HG02763 (cell line): ENCODE measurements at regions not wholly inside any gene's neighbourhood (a gene's known extent, or its start where the extent isn't known, plus 50 kb on each side); places are given as distances from the start of the nearest gene placed in this dataset.

Experiments
- ATAC-seq: cut with Tn5 transposase; IDR thresholded peaks from one replicate; pipeline ENCODE4 v1.9.1; 2021; ENCODE audit warnings: mild to moderate bottlenecking, moderate library complexity; ENCODE audit not compliant: unreplicated experiment

DNA sequence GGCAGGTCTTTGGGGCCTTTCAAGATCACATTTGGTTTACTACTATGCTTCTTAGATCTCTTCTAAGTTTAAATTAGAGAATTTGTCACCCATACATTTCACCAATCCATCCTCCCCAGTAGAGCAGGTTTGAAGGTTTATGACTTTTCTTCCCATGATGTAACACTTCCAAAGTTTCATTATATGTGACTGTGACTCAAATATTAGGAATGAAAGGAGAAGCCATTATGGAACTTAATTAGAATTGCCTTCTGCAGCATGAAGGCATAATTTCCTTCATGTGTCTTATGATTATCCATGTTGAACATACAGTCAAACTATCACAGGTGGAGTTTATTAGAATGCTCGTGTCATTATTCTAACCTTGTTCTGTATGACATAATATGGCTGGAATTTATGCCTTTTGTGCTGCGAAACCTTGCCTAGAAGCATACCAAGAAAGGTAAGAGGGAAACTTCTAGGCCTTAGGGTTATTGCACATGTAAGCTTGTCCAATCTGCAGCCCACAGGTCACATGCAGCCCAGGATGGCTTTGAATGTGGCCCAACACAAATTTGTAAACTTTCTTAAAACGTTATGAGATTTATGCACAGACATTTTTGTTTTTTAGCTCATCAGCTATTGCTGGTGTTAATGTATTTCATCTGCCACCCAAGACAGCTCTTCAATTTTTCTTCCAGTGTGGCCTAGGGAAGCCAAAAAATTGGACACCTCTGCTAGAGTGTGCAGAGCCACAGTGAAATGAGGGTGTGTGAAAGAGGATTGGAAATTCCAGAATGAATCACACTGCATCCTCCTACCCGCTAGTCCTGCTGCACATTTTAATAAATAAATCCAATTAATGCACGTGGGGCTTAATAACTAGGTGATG, 133.6 kb downstream of the TMEM26 start:
- no peak for ATAC-seq

DNA sequence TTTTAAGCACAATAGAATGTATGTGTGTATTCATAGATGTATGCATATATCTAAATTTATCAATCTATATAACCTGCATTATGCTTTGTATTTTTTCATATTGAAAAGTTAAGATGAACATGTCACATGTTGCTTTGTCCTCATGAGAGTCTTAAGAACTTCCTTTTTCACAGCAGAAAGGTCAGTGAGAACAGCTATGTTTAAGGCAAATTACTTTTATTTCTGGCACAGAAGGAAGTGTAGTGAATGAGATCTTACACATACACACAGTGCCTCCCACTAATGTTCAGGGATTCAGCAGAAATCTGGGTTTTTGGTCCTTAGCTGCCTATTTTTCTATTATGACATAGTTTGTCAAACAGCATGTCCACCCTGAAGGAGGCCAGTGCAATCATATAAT, 134.8 kb downstream of the TMEM26 start:
- ATAC-seq = no peak

DNA sequence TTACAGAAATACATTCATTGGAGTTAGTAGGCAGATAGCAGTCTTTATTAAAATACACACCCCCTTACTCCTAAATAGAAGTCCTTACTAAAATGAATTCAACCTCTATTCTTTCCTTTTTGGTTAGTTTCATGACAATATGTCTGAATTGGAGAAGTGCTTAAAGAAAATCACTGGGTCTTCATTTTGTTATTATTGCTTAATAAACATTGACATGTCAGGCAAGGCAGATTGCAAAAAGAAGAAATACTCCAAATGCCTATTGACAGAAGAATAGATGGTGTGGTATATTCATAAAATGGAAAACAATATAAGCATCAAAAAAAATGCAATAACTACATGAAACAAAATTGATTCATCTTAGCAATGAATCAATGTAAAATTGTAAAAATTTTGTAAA, 135.5 kb downstream of the TMEM26 start:
- ATAC-seq = no peak

DNA sequence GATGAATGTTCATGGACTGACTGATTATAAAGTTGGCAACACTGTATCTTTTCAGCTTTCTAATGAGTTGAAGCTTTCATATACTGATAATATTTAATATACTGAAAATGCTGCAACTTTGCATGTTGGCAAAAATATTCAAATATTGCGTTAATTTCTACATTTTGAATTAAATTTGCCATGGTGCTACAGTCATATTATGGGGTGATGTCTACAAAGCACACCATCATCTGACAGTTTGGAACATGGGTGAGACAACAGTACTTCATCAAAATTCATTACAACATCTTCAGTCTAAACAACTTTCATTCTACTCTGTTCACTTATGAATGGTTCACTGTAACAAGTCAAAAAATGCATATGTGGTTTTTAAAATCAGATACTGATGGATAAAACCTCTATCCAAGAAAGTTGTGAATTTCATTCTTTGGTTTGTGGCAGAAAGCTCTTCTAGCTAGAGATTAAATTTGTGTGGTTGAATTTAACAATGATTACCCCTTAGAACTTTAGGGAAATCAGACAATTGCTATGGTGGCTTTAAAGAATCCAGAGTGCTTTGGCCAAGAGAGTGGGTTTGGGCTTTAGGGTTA, 136.4 kb downstream of the TMEM26 start:
- ATAC-seq = no peak

DNA sequence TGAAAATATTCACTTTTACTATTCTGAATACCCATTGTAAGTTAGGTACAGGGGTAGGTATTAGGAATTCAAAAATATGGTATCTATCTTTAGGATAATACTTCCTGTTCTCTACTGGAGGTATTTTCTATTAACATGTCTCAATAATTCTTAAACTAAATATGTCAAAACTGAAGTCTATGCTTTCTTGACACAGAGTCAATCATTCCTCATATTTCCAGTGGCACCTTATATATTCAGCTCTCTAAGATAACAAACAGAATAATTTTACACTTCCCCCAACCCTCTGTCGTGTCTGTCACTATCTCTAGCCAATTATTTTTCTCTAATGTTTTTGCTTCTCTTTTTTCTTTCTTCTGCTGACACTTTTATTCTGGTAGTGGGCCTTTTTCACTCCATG, 138.9 kb downstream of the TMEM26 start:
- no peak for ATAC-seq

DNA sequence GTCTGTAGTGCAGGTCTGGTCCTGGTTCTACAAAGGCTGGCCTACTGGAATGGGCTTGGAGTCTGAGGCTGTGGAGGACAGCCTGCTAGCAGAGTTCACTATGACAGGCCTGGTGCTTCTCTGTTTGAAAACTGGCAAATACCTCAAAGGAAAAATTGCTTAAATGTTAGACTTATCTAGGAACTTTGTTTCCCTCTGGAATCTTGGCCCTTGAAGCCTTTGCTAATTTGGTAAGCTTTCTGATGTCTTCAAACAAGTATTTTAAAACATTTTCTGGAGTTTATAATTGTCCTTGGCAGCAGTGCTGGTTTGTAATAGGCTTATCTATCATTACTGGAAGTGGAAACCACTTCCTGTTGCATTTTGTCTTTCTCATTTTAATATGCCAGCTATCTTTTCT, 139.7 kb downstream of the TMEM26 start:
- ATAC-seq = no peak

DNA sequence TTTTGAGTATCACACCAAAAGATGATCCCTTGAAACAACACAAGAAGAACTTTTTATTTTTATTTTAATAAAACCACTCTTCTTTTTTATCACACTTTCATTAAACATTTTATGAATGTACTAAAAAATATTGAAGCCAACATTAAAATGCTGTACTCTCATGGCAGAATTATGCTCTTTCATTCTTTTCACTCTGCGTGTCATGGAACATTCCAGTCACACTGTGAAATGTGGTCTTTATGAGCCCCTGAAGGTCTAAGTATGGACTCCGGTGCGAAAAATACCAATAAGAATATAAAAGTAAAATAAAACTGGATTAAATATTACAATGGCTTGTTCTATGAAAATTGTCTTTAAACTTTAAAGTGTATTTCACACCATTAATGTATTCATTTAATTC, 148.4 kb downstream of the TMEM26 start:
- no peak for ATAC-seq

DNA sequence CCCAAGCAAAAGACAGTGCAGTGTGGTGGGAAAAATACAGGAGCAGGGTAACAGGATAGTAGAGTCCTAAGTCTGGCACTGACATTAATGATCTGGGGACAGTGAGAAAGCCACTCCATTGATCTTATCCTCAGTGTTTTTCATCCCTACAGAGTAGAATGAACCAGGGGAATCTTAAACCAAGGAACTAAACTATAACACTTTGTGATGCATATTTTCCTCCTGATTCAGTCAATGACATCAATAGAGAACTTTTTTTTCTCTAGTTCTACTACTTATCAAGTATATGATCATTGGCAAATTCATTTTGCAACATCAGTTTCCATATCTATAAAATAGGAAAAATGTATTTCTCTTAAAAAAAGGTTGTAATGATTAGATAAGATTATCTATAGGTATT, 151.1 kb downstream of the TMEM26 start:
- no peak for ATAC-seq

DNA sequence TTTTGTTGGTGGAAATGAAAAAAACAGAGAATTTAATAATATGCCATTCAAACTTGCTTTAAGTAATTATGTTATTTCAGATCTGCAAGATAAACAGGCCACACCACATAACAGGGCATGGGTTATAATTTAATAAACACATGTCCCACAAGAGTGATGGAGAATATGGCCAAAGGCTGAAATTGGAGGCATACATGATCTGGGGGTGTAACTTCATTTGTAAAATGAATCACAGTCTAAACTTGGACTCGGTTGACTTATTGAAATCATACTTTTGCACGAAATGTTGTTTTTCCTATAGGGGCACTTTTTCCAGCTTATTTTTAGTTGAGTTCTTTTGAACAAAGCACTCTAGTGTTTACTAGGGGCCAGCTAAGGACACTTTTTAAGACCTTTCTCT, 151.6 kb downstream of the TMEM26 start:
- no peak for ATAC-seq

DNA sequence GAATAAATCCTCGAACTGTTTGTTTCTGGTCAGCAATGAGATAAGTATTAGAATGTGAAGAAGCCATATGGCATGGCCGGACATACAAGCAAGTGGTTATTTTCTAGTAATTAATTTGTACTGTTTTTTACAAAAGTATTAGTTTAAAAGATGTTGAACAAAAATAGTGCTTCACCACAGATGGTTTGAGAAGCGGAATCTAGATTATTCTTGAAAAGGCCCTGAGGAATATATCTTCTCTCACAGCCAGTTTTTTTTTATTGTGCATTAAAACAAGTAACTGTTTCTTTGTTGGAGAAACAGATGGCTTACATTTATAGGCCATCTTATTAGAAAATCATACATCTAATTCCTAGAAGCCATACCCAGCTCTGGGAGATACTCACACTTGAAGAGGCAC, 153.3 kb downstream of the TMEM26 start:
- ATAC-seq = no peak

DNA sequence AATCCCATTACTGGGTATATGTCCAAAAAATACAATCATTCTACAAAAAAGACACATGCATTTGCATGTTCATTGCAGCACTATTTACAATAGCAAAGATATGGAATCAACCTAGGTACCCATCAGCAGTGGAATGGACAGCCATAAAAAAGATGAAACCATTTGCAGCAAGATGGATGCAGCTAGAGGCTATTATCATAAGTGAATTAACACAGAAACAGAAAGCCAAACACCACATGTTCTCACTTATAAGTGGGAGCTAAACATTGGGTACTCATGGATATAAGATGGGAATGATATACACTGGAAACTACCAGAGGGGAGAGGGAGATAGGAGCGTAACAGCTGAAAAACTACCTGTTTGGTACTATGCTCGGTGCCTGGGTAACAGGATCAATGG, 154.0 kb downstream of the TMEM26 start:
- no peak for ATAC-seq

DNA sequence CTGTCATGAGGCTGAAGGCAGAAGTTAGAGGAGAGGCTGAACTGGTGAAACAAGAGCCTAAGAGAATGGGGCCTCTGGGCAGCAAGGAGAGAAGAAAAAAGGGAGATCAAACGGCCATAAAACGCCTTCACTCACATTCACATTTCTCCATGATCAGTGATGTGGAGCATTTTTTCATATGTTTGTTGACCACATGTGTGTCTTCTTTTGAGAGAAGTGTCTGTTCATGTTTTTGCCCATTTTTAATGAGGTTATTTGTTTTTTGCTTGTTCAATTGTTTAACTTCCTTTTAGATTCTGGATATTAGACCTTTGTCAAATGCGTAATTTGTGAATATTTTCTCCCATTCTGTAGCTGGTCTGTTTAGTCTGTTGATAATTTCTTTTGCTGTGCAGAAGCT, 155.0 kb downstream of the TMEM26 start:
- ATAC-seq = no peak

DNA sequence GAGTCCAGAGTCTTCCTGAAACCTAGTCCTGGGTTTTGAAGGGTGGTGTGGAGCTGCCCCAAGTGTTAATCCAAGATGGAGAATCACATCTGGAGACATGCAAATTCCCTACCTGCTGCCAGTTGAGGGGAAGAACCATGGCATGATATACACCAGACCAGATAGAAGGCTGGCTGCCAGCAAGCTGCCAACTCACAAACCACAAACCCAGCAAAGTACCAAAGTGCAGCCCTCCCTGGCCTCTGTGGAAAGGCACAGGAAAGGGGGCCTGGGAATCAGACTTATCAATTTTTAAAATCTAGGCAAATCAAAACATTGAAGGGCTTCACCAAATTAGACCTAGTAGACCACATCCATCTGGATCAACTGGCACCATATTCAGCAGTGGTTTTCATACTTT, 157.0 kb downstream of the TMEM26 start:
- ATAC-seq = no peak

DNA sequence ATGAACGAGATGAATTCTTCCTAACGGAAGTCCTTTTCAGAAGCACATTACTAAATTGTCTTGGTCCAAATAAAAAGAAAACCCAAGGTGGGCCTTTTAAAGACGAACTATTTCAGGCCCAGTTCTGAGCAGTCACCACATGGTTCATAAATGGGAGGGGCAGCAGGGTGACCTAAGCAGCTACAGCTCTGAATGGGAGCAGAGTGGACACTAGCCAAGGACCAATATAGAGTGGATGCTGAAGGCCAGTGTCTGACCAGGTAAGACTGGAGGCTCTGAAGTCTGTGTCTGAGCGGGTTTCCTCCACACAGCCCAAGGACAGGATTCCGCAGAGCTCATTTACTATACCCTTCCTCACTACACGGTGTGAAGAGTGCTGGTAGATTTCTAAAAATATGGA, 159.1 kb downstream of the TMEM26 start:
- ATAC-seq = no peak

DNA sequence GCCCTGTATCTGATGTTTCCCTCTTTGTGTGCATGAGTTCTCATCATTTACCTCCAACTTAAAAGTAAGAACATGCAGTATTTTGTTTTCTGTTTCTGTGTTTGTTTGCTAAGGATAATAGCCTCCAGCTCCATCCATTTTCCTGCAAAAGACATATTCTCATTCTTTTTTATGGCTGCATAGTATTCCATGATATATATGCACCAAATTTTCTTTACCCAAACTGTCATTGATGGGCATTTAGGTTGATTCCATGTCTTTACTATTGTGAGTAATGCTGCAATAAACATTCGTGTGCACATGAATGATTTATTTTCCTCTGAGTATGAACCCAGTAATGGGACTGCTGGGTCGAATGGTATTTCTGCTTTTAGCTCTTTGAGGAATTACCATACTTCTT, 163.4 kb downstream of the TMEM26 start:
- no peak for ATAC-seq

DNA sequence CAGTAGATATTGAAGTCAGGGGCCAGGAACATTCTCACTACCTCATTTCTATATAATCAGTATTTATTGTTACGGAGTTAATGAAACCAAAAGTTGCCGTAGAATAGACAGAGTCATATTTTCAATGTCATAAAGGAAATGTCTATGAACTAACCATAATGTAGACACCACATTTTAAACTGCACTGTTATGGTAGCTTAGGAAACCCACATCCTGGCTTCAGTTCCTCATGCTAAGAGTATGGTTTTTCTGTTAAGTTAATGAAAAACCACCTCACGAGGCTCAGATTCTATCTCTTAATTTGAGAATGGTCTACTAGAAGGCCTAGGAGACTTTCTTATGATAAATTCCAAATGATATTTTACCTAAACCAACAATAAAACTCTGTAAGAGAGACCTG, 166.5 kb downstream of the TMEM26 start:
- ATAC-seq = peak; percentile 100

DNA sequence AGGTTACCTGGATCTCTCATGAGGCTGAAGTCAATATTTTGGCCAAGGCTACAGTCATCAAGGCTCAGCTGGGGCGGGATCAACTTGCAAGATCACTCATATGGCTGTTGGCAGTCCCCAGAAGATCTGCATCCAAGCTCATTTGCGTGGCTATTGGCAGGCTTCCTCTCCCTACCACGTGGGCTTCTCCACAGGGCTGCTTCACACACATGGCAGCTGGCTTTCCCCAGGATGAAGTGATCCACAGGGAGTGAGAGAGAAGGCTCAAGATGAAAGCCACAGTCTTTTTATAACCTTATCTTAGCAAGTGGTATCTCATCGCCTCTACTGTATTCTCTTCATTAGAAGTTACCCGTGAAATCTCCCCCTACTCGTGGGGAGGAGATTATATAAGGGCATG, 167.4 kb downstream of the TMEM26 start:
- no peak for ATAC-seq

DNA sequence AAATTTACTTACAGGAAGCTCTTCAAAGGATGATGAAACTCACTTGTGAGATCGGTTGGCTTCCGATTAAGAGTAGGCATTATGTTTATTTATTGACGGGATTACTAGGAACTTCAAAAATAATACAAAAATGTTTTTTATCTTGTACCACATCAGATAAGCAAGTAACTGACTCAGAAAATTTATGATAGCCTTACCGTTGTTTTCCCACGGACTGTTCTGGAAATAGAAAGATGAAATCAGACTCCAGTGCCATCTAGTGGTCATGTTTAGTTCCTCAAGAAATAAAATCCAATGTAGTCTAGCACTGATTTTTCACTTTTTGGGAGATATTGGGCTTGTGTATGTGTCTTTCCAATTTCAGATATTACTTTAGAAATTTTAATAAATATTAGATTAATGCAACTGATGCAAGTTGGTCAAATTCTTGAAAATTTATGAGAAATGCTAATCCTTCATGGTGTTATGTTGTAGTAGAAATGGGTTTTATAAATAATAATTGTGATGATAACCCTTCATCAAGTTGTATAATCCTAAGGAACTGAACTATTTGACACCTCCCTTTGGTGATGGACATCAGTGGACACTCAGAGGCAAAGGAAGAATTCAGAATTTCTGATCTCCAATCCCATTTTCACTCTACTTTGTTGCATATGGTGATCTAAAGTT, 168.8 kb downstream of the TMEM26 start:
- ATAC-seq = no peak

DNA sequence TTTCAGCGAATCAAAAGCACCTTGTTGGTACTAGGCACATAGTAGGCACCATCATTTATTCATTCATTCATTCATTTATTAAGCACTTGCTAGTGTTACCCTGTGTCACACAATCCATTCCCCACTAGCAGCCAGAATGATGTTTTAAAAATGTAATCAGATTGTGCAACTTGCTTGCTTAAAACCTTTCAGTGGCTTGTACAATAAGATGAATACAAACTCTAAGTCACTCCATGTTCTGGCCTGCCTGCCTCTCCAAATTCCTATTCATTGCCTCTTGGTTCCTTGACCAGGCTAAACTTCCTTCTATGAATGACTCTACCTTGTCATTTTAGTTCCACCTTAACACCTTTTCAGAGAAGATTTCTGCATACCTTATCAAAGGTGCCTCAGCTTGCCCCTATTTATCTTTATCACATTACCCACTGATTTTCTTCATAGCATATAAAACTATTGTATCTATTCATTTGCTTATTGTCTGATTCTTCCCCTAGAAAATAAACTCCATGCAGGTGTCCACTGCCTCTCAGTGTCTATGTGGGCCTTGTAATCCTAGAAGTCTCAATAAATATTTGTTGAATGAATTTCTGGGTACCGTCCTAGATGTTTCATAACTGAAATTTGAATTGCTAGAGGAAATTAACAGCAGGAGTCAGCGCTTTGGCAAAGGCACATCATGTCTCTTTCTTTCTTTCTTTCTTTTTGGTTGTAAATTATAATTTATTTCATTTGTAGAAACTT, 169.5 kb downstream of the TMEM26 start:
- no peak for ATAC-seq

DNA sequence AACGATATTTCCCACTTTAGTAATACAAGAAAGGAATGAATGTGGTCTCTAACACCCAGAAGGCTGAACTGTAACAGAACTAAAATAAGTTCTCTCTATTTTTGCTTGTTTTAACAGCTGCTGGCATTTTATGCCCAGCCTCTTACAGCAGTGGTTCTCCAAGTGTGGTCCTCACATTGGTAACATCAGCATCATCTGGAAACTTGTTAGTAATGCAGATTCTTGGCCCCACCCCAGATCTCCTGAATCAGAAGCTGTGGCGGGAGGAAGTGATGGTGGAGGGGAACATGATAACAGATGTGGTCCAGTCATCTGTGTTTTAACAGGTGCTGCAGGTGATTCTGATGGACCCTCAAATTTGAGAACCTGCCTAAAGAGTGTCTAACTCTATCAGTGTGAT, 170.1 kb downstream of the TMEM26 start:
- no peak for ATAC-seq

DNA sequence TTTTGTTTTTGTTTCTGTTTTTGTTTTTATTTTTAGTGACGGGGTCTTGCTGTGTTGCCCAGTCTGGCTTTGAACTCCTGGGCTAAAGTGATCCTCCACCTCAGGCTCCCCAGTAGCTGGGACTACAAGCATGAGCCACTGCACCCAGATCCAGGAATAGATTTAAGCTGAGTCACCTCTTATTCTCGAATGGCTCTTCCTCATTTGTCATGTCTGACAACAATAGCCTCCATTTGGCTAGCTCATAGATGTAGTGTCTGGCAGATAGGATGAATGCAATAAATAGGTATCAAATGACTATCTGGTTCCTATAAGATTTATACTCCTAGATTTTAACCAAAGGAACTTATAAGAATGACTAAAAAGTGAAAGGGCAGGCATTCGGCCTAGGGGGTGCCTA, 172.9 kb downstream of the TMEM26 start:
- ATAC-seq = no peak

DNA sequence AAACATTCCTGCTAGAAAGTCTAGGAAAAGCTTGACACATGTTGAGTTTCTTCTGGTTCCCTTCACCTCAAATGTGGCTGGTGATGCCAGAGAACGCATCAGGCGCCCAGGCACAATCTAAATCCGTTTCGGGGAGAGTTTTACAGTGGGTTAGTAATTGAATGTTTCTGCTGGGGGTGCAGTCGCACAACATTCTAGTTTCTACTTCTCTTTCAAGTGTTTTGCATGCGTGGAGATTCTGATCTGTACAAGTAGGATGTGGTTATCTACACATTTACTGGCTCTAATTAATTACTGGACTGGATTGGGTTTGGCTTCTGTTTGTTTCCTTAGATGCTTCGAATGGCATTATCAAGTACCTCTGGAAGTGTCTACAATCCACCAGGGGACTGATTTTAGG, 173.8 kb downstream of the TMEM26 start:
- ATAC-seq = peak; percentile 86
